PC-9 (cell line): ENCODE measurements at regions not wholly inside any gene's neighbourhood (a gene's known extent, or its start where the extent isn't known, plus 50 kb on each side); places are given as distances from the start of the nearest gene placed in this dataset.

ENCODE experiments used
- EZH2 ChIP-seq: fragments of 200-600 bp; sonication (generic); IDR thresholded peaks from 2 replicates; pipeline ENCODE4 v1.8.0; 2017; ENCODE audit warnings: antibody characterized with exemption, low read depth
- TF ChIP-seq, protein P1 (sequence below): fragments of 200-600 bp; sonication (generic); conservative IDR thresholded peaks from 2 replicates; pipeline ENCODE4 v1.6.1; 2017; ENCODE audit warnings: mixed run types, antibody characterized with exemption, mild to moderate bottlenecking, moderate library complexity

DNA sequence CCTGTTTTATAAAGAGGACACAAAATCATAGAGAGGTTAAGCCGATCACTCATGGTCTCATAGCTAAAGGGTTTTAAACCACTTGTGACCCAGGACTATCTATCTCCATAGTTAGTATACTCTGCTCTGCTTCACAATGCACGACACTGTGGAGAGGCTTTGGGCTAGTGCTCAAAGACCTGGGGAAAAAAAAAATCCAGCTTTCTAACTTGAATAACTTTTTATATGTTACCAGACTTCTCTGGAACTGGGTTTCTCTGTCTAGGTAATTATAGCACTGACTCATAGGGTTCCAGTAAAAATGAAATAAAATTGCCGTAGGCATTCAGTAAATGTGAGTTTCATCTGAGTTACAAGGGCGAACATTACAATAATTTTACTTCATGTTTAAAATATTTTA lies 273.7 kb upstream of the TECRL start:
- TF ChIP-seq, protein P1, sequence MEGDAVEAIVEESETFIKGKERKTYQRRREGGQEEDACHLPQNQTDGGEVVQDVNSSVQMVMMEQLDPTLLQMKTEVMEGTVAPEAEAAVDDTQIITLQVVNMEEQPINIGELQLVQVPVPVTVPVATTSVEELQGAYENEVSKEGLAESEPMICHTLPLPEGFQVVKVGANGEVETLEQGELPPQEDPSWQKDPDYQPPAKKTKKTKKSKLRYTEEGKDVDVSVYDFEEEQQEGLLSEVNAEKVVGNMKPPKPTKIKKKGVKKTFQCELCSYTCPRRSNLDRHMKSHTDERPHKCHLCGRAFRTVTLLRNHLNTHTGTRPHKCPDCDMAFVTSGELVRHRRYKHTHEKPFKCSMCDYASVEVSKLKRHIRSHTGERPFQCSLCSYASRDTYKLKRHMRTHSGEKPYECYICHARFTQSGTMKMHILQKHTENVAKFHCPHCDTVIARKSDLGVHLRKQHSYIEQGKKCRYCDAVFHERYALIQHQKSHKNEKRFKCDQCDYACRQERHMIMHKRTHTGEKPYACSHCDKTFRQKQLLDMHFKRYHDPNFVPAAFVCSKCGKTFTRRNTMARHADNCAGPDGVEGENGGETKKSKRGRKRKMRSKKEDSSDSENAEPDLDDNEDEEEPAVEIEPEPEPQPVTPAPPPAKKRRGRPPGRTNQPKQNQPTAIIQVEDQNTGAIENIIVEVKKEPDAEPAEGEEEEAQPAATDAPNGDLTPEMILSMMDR, result no peak
- no peak for TF ChIP-seq EZH2
